H9 (cell line): ENCODE measurements at regions not wholly inside any gene's neighbourhood (a gene's known extent, or its start where the extent isn't known, plus 50 kb on each side); places are given as distances from the start of the nearest gene placed in this dataset.
"Not testable (repeated sequence)": the region's sequence is repeated elsewhere in the genome, so short reads cannot be mapped to it uniquely, and the experiment has no call there.

Experiments
- DNase-seq: peaks from one replicate; pipeline ENCODE4 v3.0.0-alpha.2; 2017
- H2AFZ ChIP-seq: one replicate; pipeline ENCODE4 v1.6.1; 2013; ENCODE audit warnings: mild to moderate bottlenecking, low read length, control low read depth, moderate library complexity
- H2AK5ac ChIP-seq: 2 replicates; pipeline ENCODE4 v1.6.1; 2013; ENCODE audit warnings: low read length, control low read depth, mixed read lengths; ENCODE audit not compliant: insufficient read length
- H2BK120ac ChIP-seq: one replicate; pipeline ENCODE4 v1.6.1; 2013; ENCODE audit warnings: low read depth, mild to moderate bottlenecking, low read length, control low read depth, inconsistent platforms; ENCODE audit not compliant: poor library complexity, severe bottlenecking
- H2BK12ac ChIP-seq: 2 replicates; pipeline ENCODE4 v1.6.1; 2013; ENCODE audit warnings: low read length, control low read depth, mixed read lengths, low read depth; ENCODE audit not compliant: insufficient read length
- H2BK15ac ChIP-seq: 2 replicates; pipeline ENCODE4 v1.6.1; 2013; ENCODE audit warnings: low read depth, low read length, control low read depth
- H2BK20ac ChIP-seq: one replicate; pipeline ENCODE4 v1.6.1; 2013; ENCODE audit warnings: low read depth, mild to moderate bottlenecking, low read length, control low read depth, inconsistent platforms; ENCODE audit not compliant: poor library complexity, severe bottlenecking
- H2BK5ac ChIP-seq: 2 replicates; pipeline ENCODE4 v1.6.1; 2013; ENCODE audit warnings: low read length, control low read depth, mixed read lengths; ENCODE audit not compliant: insufficient read length
- H3K14ac ChIP-seq: 2 replicates; pipeline ENCODE4 v1.6.1; 2013; ENCODE audit warnings: low read length, control low read depth; ENCODE audit not compliant: insufficient read depth
- H3K18ac ChIP-seq: 2 replicates; pipeline ENCODE4 v1.6.1; 2013; ENCODE audit warnings: low read depth, mild to moderate bottlenecking, mixed read lengths, low read length, control low read depth; ENCODE audit not compliant: insufficient read length
- H3K23ac ChIP-seq: 2 replicates; pipeline ENCODE4 v1.6.1; 2013; ENCODE audit warnings: low read length, control low read depth, mixed read lengths, low read depth; ENCODE audit not compliant: insufficient read length
- H3K23me2 ChIP-seq: 2 replicates; pipeline ENCODE4 v1.6.1; 2013; ENCODE audit warnings: low read depth, mild to moderate bottlenecking, mixed read lengths, low read length, control low read depth; ENCODE audit not compliant: insufficient read length, poor library complexity, severe bottlenecking
- H3K27ac ChIP-seq: 2 replicates; pipeline ENCODE4 v1.5.1; 2013; ENCODE audit warnings: low read length, control low read depth, mixed read lengths, low read depth; ENCODE audit not compliant: insufficient read length
- H3K27me3 ChIP-seq: 2 replicates; pipeline ENCODE4 v1.6.1; 2013; ENCODE audit warnings: low read length, control low read depth, inconsistent platforms; ENCODE audit not compliant: insufficient read depth
- H3K4ac ChIP-seq: 2 replicates; pipeline ENCODE4 v1.6.1; 2013; ENCODE audit warnings: low read depth, mild to moderate bottlenecking, control low read depth, inconsistent platforms, low read length, moderate library complexity
- H3K4me1 ChIP-seq: 2 replicates; pipeline ENCODE4 v1.6.1; 2013; ENCODE audit warnings: low read length, control low read depth, inconsistent platforms; ENCODE audit not compliant: insufficient read depth
- H3K4me2 ChIP-seq: 2 replicates; pipeline ENCODE4 v1.6.1; 2013; ENCODE audit warnings: low read length, control low read depth, mixed read lengths; ENCODE audit not compliant: insufficient read length, insufficient read depth
- H3K56ac ChIP-seq: 2 replicates; pipeline ENCODE4 v1.6.1; 2013; ENCODE audit warnings: low read depth, mild to moderate bottlenecking, mixed read lengths, low read length, control low read depth; ENCODE audit not compliant: insufficient read length
- H3K79me1 ChIP-seq: 2 replicates; pipeline ENCODE4 v1.6.1; 2013; ENCODE audit warnings: low read depth, mild to moderate bottlenecking, moderate library complexity, low read length, control low read depth, inconsistent platforms; ENCODE audit not compliant: insufficient read depth, poor library complexity, severe bottlenecking
- H3K79me2 ChIP-seq: 2 replicates; pipeline ENCODE4 v1.6.1; 2013; ENCODE audit warnings: low read length, control low read depth, inconsistent platforms; ENCODE audit not compliant: insufficient read depth
- H3K9ac ChIP-seq: 2 replicates; pipeline ENCODE4 v1.6.1; 2013; ENCODE audit warnings: low read length, control low read depth, mixed read lengths; ENCODE audit not compliant: insufficient read length; ENCODE audit errors: extremely low read depth
- H3K9me3 ChIP-seq: one replicate; pipeline ENCODE4 v1.6.1; 2013; ENCODE audit warnings: low read depth, low read length, inconsistent platforms; ENCODE audit not compliant: control insufficient read depth
- H3T11ph ChIP-seq: one replicate; pipeline ENCODE4 v1.6.1; 2013; ENCODE audit warnings: mild to moderate bottlenecking, low read length, control low read depth, inconsistent platforms
- H4K20me1 ChIP-seq: one replicate; pipeline ENCODE4 v1.6.1; 2013; ENCODE audit not compliant: control insufficient read depth, insufficient read length, insufficient read depth
- H4K5ac ChIP-seq: 2 replicates; pipeline ENCODE4 v1.6.1; 2013; ENCODE audit warnings: low read depth, mild to moderate bottlenecking, mixed read lengths, low read length, control low read depth; ENCODE audit not compliant: insufficient read length
- H4K8ac ChIP-seq: replicated peaks from 2 replicates; pipeline ENCODE4 v1.6.1; 2013; ENCODE audit warnings: low read length, control low read depth, mixed read lengths, low read depth; ENCODE audit not compliant: insufficient read length
- H4K91ac ChIP-seq: 2 replicates; pipeline ENCODE4 v1.6.1; 2013; ENCODE audit warnings: low read depth, mild to moderate bottlenecking, moderate library complexity, mixed read lengths, low read length, control low read depth; ENCODE audit not compliant: insufficient read length
- H3K27ac Mint-ChIP-seq, 3 experiments: 2 replicates in 2 of 3; 3 replicates in 1 of 3; pipeline ENCODE4 v1.8.0; 2020 to 2021; ENCODE audit warnings: mixed read lengths in 3 of 3, mild to moderate bottlenecking in 1 of 3, moderate library complexity in 1 of 3
- H3K27me3 Mint-ChIP-seq: 2 replicates; pipeline ENCODE4 v1.8.0; 2021; ENCODE audit warnings: low read depth, mild to moderate bottlenecking, moderate library complexity, mixed read lengths
- H3K36me3 Mint-ChIP-seq, 3 experiments: 2 replicates in 2 of 3; 3 replicates in 1 of 3; pipeline ENCODE4 v1.8.0; 2020 to 2021; ENCODE audit warnings: low read depth in 3 of 3, mixed read lengths in 3 of 3; ENCODE audit not compliant: insufficient read depth in 1 of 3
- H3K4me1 Mint-ChIP-seq, 2 experiments: 2 replicates each; pipeline ENCODE4 v1.8.0; 2020; ENCODE audit warnings: mixed read lengths in 2 of 2
- H3K4me3 Mint-ChIP-seq, 2 experiments: 2 replicates in 1 of 2; 3 replicates in 1 of 2; pipeline ENCODE4 v1.8.0; 2020 to 2021; ENCODE audit warnings: mild to moderate bottlenecking in 2 of 2, mixed read lengths in 2 of 2, moderate library complexity in 1 of 2
- H3K9me3 Mint-ChIP-seq, 2 experiments: 2 replicates in 1 of 2; 3 replicates in 1 of 2; pipeline ENCODE4 v1.8.0; 2020; ENCODE audit warnings: mild to moderate bottlenecking in 2 of 2, mixed read lengths in 2 of 2, moderate library complexity in 1 of 2
- CTCF ChIP-seq: fragments of 200-600 bp; sonication (generic); conservative IDR thresholded peaks from 3 replicates; pipeline ENCODE4 v1.8.0; 2021; ENCODE audit warnings: antibody characterized with exemption, mild to moderate bottlenecking
- WGBS: extraction: QIAGEN DNeasy Blood & Tissue Kit; methylation state at CpG from one replicate; pipeline ENCODE4 v1.1.7; 2013; ENCODE audit warnings: missing lambda C conversion rate, low lambda C conversion rate, mixed read lengths; ENCODE audit not compliant: insufficient read length; ENCODE audit errors: extremely low coverage; 5-methylcytosine and 5-hydroxymethylcytosine counted together

GRCh38 chr13:106083620-106084350, 451.7 kb downstream of the EFNB2 start:
- Histone ChIP-seq H2BK120ac (no peak overlapping the region), H3K14ac (no peak overlapping the region), H3K9ac (no peak overlapping the region), H4K20me1 (no peaks in the 10 kb centered on the region), H2BK12ac (no peak overlapping the region), H3T11ph (no peak overlapping the region), H2AFZ (no peak overlapping the region), H3K4me2 (no peak overlapping the region), H3K56ac (no peak overlapping the region), H2BK20ac (no peak overlapping the region), H3K23ac (no peak overlapping the region), H3K23me2 (no peaks in the 10 kb centered on the region), H4K8ac (no peak overlapping the region), H4K5ac (no peak overlapping the region), H3K4ac (no peak overlapping the region), H2AK5ac (no peak overlapping the region), H3K9me3 (no peaks in the 10 kb centered on the region), H3K27me3 (no peaks in the 10 kb centered on the region), H2BK5ac (no peak overlapping the region), H3K79me1 (no peaks in the 10 kb centered on the region), H4K91ac (no peak overlapping the region), H3K18ac (no peak overlapping the region), H3K27ac (no peak overlapping the region), H3K4me1 (no peaks in the 10 kb centered on the region), H3K79me2 (0 out of 2 replicates have a peak, but pooled peaks cover 2% of the 10 kb centered on the region), H2BK15ac (no peak overlapping the region)
- peak; percentile 84 for TF ChIP-seq CTCF
- H3K27ac Mint-ChIP-seq: no peak overlapping the region
- peaks cover 13% of the 10 kb centered on the region in 2 experiments for H3K4me1 Mint-ChIP-seq
- H3K36me3 Mint-ChIP-seq: peaks cover 0 to 11% (median 3%) of the 10 kb centered on the region in 3 experiments; a peak in 4 of 7 replicates
- no peak overlapping the region for H3K4me3 Mint-ChIP-seq
- H3K27me3 Mint-ChIP-seq: no peaks in the 10 kb centered on the region; the same call in 1 of the 2 replicates
- DNase-seq: peak; percentile 47
- peaks cover 3 to 4% of the 10 kb centered on the region in 2 experiments; a peak in 3 of 5 replicates for H3K9me3 Mint-ChIP-seq
- WGBS: no CpG with 5 or more reads among the region's 3 CpGs

- H4K5ac ChIP-seq, H2BK12ac ChIP-seq, DNase-seq, H3K4me2 ChIP-seq, H3K27me3 ChIP-seq, H3K27ac Mint-ChIP-seq, H4K8ac ChIP-seq, H3K18ac ChIP-seq, H3K9me3 ChIP-seq, H3K23ac ChIP-seq, H3K4ac ChIP-seq, H3K79me2 ChIP-seq, H3K4me1 ChIP-seq, H3K4me3 Mint-ChIP-seq, H2BK5ac ChIP-seq, H2AK5ac ChIP-seq, H3K56ac ChIP-seq, H3K23me2 ChIP-seq, H2AFZ ChIP-seq, H3K14ac ChIP-seq, H2BK20ac ChIP-seq, H3K79me1 ChIP-seq, H3T11ph ChIP-seq, H3K9ac ChIP-seq, H4K20me1 ChIP-seq, H2BK120ac ChIP-seq, H4K91ac ChIP-seq, H3K9me3 Mint-ChIP-seq, H3K27ac ChIP-seq, H2BK15ac ChIP-seq, H3K27me3 Mint-ChIP-seq: not testable (repeated sequence)
- peaks cover 0 to 11% (median 3%) of the 10 kb centered on the region in 3 experiments; a peak in 4 of 7 replicates for H3K36me3 Mint-ChIP-seq
- WGBS: no CpG with 5 or more reads among the region's 6 CpGs
- peaks cover 13% of the 10 kb centered on the region in 2 experiments for H3K4me1 Mint-ChIP-seq
These were observed 454.2 kb downstream of the EFNB2 start for GRCh38 chr13:106081221-106081620.
